ENCODE measurements at regions not wholly inside any gene's neighbourhood (a gene's known extent, or its start where the extent isn't known, plus 50 kb on each side); places are given as distances from the start of the nearest gene placed in this dataset.

DNA sequence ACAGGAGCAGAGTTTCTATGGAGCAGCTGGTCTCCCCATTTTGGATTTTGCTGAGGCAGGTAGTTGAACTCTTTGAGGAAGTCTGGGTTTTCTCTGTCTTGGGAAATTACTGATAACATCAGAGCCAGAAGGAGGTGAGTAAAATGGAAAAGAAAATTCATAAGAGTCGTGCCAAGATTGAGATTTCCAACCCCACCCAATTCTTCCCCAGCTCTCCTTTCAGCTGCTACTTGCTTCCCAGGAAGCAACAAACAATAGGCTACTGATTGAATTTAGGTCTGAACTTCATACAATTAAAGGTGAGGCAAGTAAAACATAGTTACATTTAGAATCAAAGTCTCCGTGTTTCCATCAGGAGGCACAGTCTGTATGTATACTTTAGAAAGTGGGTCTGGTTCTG, 54.6 kb upstream of the EOLA2 start:
- TF ChIP-seq CTCF (IDR thresholded peaks at IDR 0.05) (no peak), POLR2AphosphoS5 (IDR thresholded peaks at IDR 0.05; ENCODE audit: low read depth, low read length) (no peak), REST (IDR thresholded peaks at IDR 0.05; ENCODE audit: insufficient read depth in 1 of 2, low read depth in 2 of 2, low read length in 1 of 2) (no peak)

Measured in Panc1 (cell line).